Left lung (tissue), 4 donors: ENCODE measurements at regions not wholly inside any gene's neighbourhood (a gene's known extent, or its start where the extent isn't known, plus 50 kb on each side); places are given as distances from the start of the nearest gene placed in this dataset.

Source experiments
- ATAC-seq: fragments of 200-7000 bp; cut with Tn5 transposase; one replicate; pipeline ENCODE4 v1.9.1; 2020; ENCODE audit warnings: moderate library complexity
- DNase-seq, 4 donors: peaks; one replicate each; pipeline ENCODE4 v3.0.0-alpha.2; 2013 to 2020
- H3K27ac ChIP-seq, 2 donors: fragments of 200-600 bp; sonication (generic) in 1 of 2; one replicate each; pipeline versions ENCODE4 v1.5.0 to v1.8.0; 2020 to 2021
- H3K27me3 ChIP-seq, 2 donors: fragments of 200-600 bp; sonication (generic) in 1 of 2; one replicate each; pipeline versions ENCODE4 v1.5.0 to v1.8.0; 2020 to 2021
- H3K36me3 ChIP-seq, 2 donors: fragments of 200-600 bp; sonication (generic) in 1 of 2; one replicate each; pipeline versions ENCODE4 v1.5.0 to v1.8.0; 2020 to 2021
- H3K4me1 ChIP-seq, 2 donors: fragments of 200-600 bp; one replicate each; pipeline ENCODE4 v1.8.0; 2021
- H3K4me3 ChIP-seq, 2 donors: fragments of 200-600 bp; sonication (generic) in 1 of 2; one replicate each; pipeline versions ENCODE4 v1.5.0 to v1.8.0; 2020 to 2021; ENCODE audit warnings: mild to moderate bottlenecking in 1 of 2
- H3K9me3 ChIP-seq, 2 donors: fragments of 200-600 bp; sonication (generic) in 1 of 2; one replicate each; pipeline versions ENCODE4 v1.5.0 to v1.8.0; 2020 to 2021
- intact Hi-C, 2 donors: fragments of 100-400 bp; cut with DNase I; formaldehyde crosslinking; loops; one replicate each; pipeline versions ENCODE4 v1.11.2 to v1.14.2; 2022
- TF ChIP-seq, protein P1 (sequence below), 2 donors: fragments of 200-600 bp; sonication (generic) in 1 of 2; IDR thresholded peaks; one replicate each; pipeline versions ENCODE4 v1.5.0 to v1.8.0; 2021; ENCODE audit warnings: antibody characterized with exemption in 2 of 2
- donor health status: DM: no; HTN: yes; CAD: no.
- donor health status: DM: no; HTN: no; CAD: no.

DNA sequence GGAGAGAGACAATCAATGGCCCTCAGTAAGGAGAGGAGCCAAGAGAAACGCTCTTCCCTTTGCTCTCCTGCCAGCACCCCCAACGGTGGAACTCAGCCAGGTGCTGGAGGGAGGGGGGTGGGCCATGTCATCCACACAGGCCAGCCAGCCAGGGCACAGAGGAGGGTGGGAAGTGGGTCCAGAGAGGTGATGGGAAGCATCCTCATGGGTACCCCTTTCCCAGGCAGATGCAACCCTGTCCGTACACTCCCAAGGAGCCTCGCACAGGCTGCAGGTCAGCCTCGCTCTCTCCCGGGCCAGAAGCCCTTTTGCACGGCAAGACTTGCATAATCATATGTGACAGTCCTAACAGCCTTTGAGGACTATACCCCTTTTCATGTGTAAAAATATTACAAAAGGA lies 142.0 kb upstream of the NAMPT start:
- TF ChIP-seq, protein P1, sequence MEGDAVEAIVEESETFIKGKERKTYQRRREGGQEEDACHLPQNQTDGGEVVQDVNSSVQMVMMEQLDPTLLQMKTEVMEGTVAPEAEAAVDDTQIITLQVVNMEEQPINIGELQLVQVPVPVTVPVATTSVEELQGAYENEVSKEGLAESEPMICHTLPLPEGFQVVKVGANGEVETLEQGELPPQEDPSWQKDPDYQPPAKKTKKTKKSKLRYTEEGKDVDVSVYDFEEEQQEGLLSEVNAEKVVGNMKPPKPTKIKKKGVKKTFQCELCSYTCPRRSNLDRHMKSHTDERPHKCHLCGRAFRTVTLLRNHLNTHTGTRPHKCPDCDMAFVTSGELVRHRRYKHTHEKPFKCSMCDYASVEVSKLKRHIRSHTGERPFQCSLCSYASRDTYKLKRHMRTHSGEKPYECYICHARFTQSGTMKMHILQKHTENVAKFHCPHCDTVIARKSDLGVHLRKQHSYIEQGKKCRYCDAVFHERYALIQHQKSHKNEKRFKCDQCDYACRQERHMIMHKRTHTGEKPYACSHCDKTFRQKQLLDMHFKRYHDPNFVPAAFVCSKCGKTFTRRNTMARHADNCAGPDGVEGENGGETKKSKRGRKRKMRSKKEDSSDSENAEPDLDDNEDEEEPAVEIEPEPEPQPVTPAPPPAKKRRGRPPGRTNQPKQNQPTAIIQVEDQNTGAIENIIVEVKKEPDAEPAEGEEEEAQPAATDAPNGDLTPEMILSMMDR (IDR thresholded peaks at IDR 0.05): no peak
- Histone ChIP-seq H3K27ac (peak overlapping the region in 1 of 2 donors; percentile 95), H3K4me3 (peak overlapping the region in 1 of 2 donors; percentile 30), H3K36me3 (no peaks in the 10 kb centered on the region), H3K4me1 (peaks cover 11 to 64% of the 10 kb centered on the region in 2 donors), H3K27me3 (no peaks in the 10 kb centered on the region), H3K9me3 (no peaks in the 10 kb centered on the region)
- DNase-seq (no peak), ATAC-seq (no peak)
- intact Hi-C loops: no loop called here

DNA sequence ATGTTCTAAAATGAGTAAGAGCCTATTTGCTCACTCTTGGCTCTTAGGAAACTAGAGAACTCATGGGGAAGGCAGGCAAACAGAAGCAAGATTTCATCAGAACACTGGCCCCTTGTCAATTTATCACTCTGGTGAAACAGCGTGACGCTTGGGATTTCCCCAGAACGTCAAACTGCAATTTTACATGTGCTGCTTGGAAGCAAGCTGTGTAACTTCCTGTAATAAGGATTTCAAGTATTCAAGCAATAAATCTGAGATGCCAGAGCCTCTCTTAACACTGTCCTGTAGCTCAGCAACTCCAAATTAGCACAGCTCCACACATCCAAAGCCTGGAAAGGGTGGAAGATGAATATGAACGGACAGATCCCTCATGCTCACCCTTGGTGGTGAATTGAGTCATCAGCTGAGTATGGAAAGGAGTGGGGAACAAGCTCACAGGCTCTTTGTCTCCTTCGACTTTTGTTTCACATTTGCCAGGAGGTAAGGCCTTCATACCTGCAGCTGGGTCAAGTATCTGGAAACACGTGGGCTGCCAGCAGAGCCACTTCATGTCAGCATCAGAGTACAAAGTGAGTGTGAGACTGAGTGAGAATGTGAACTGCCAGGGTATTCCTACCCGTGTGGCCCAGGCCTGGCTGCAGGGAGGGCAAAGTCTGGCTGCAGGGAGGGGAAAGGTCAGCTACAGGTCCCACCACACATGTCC lies 140.4 kb upstream of the NAMPT start:
- Histone ChIP-seq H3K4me1 (peaks cover 26 to 80% of the 10 kb centered on the region in 2 donors), H3K27ac (peak overlapping the region; percentile 71 to 95), H3K4me3 (peak overlapping the region in 1 of 2 donors; percentile 30), H3K27me3 (no peaks in the 10 kb centered on the region), H3K36me3 (no peaks in the 10 kb centered on the region), H3K9me3 (no peaks in the 10 kb centered on the region)
- TF ChIP-seq, protein P1 (IDR thresholded peaks at IDR 0.05): no peak
- intact Hi-C loops: no loop called here
- DNase-seq: peak; percentile 70 to 94 (median 86)
- ATAC-seq: peak; percentile 70

- peaks cover 26 to 86% of the 10 kb centered on the region in 2 donors for H3K4me1 ChIP-seq
- ATAC-seq (no peak), DNase-seq (no peak)
- H3K9me3 ChIP-seq: no peaks in the 10 kb centered on the region
- no peaks in the 10 kb centered on the region for H3K36me3 ChIP-seq
- TF ChIP-seq, protein P1 (IDR thresholded peaks at IDR 0.05): no peak
- intact Hi-C loops: no loop called here
- H3K4me3 ChIP-seq: no peak overlapping the region
- no peaks in the 10 kb centered on the region for H3K27me3 ChIP-seq
- peak overlapping the region; percentile 34 to 95 for H3K27ac ChIP-seq
These were observed 139.8 kb upstream of the NAMPT start for GRCh38 chr7:106424476-106425016.

GRCh38 chr7:106423821-106424475 lies 139.2 kb upstream of the NAMPT start:
- H3K27ac ChIP-seq: peak overlapping the region; percentile 34 to 95
- peaks cover 26 to 87% of the 10 kb centered on the region in 2 donors for H3K4me1 ChIP-seq
- intact Hi-C loops: no loop called here

More at GRCh38 chr7:106423821-106424475, 139.2 kb upstream of the NAMPT start:
- TF ChIP-seq, protein P1 (IDR thresholded peaks at IDR 0.05): no peak
- DNase-seq: no peak
- no peak for ATAC-seq
- no peak overlapping the region for H3K4me3 ChIP-seq
- H3K27me3 ChIP-seq: no peaks in the 10 kb centered on the region
- H3K9me3 ChIP-seq: no peaks in the 10 kb centered on the region
- no peaks in the 10 kb centered on the region for H3K36me3 ChIP-seq
